Fibroblast of lung (primary cell): ENCODE measurements at regions not wholly inside any gene's neighbourhood (a gene's known extent, or its start where the extent isn't known, plus 50 kb on each side); places are given as distances from the start of the nearest gene placed in this dataset.
A peak's percentile ranks its signal among the peaks of the same experiment; 100 is the strongest.

Experiments
- DNase-seq, 2 donors: peaks; one replicate each; pipeline versions ENCODE4 v3.0.0 to v3.0.0-alpha.2; 2010; ENCODE audit warnings: low read depth in 2 of 2
- H2AFZ ChIP-seq: 2 replicates; pipeline ENCODE4 v1.5.1; 2012; ENCODE audit warnings: low read length, control low read depth, inconsistent platforms
- H3K27ac ChIP-seq: 2 replicates; pipeline ENCODE4 v1.5.1; 2011; ENCODE audit warnings: low read length, control low read depth; ENCODE audit not compliant: insufficient read depth
- H3K27me3 ChIP-seq: 2 replicates; pipeline ENCODE4 v1.5.1; 2011; ENCODE audit warnings: mild to moderate bottlenecking, low read length; ENCODE audit not compliant: control insufficient read depth, insufficient read depth
- H3K36me3 ChIP-seq: 2 replicates; pipeline ENCODE4 v1.5.1; 2011; ENCODE audit warnings: low read length; ENCODE audit not compliant: control insufficient read depth, insufficient read depth
- H3K4me1 ChIP-seq: 2 replicates; pipeline ENCODE4 v1.5.1; 2011; ENCODE audit warnings: low read length; ENCODE audit not compliant: control insufficient read depth, insufficient read depth; ENCODE audit errors: extremely low read depth
- H3K4me2 ChIP-seq: 2 replicates; pipeline ENCODE4 v1.5.1; 2011; ENCODE audit warnings: low read length, control low read depth; ENCODE audit not compliant: insufficient read depth; ENCODE audit errors: extremely low read depth
- H3K4me3 ChIP-seq, 4 experiments: fragments of 200-600 bp in 1 of 4; sonication (generic) in 1 of 4; replicated peaks in 1 of 4; 2 replicates each; pipeline ENCODE4 v1.5.1; 2011 to 2016; ENCODE audit warnings: low read length in 4 of 4, low read depth in 3 of 4, mild to moderate bottlenecking in 3 of 4, control low read depth in 2 of 4, inconsistent platforms in 1 of 4, mixed read lengths in 1 of 4; ENCODE audit not compliant: insufficient read depth in 1 of 4; ENCODE audit errors: control extremely low read depth in 1 of 4
- H3K79me2 ChIP-seq: 2 replicates; pipeline ENCODE4 v1.5.1; 2012; ENCODE audit warnings: mild to moderate bottlenecking, low read length, inconsistent platforms; ENCODE audit not compliant: control insufficient read depth, insufficient read depth
- H3K9ac ChIP-seq: 2 replicates; pipeline ENCODE4 v1.5.1; 2011; ENCODE audit warnings: mild to moderate bottlenecking, low read length, control low read depth; ENCODE audit not compliant: insufficient read depth
- H3K9me3 ChIP-seq: 2 replicates; pipeline ENCODE4 v1.5.1; 2012; ENCODE audit warnings: low read depth, low read length; ENCODE audit not compliant: control insufficient read depth, insufficient read depth
- H4K20me1 ChIP-seq: 2 replicates; pipeline ENCODE4 v1.5.1; 2011; ENCODE audit warnings: low read length; ENCODE audit not compliant: control insufficient read depth, insufficient read depth; ENCODE audit errors: extremely low read depth
- EZH2 ChIP-seq: IDR thresholded peaks from 2 replicates; pipeline ENCODE4 v1.5.1; 2012; ENCODE audit warnings: low read length, control low read depth, mild to moderate bottlenecking; ENCODE audit errors: missing control alignments
- TF ChIP-seq, protein P1 (sequence below), 2 donors: IDR thresholded peaks in 1 of 2; conservative IDR thresholded peaks in 1 of 2; 1 replicate in 1 of 2; 2 replicates in 1 of 2; pipeline ENCODE4 v1.5.1; 2011 to 2012; ENCODE audit warnings: low read length in 2 of 2, control low read depth in 1 of 2, inconsistent platforms in 1 of 2, low read depth in 1 of 2, mild to moderate bottlenecking in 1 of 2

DNA sequence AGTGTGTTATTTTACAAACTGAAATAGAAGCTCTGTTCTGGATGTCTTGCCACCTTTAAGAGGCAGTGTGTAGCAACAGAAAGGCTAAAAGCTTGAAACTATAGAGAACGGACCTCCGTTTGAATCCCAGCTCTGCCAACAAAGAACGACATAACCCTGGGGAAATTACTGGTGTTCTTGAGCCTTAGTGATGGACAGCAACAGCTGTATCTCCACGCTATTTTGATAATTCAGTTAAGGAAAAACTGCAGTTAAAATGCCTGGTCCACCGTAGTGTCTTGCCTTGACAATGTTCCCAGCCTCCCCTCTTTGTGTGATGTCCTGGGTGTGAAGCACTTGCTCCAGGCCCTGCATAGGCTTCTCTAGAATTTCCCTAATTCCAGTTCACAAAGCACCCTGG is 256.8 kb upstream of the HS3ST1 start:
- Histone ChIP-seq H3K79me2 (no peaks in the 10 kb centered on the region), H2AFZ (no peak overlapping the region), H3K4me3 (no peak overlapping the region), H3K27me3 (no peaks in the 10 kb centered on the region), H4K20me1 (no peaks in the 10 kb centered on the region), H3K4me2 (no peak overlapping the region), H3K27ac (no peak overlapping the region), H3K4me1 (no peaks in the 10 kb centered on the region), H3K9ac (no peak overlapping the region), H3K36me3 (no peaks in the 10 kb centered on the region), H3K9me3 (no peaks in the 10 kb centered on the region)
- no peak for DNase-seq
- TF ChIP-seq, protein P1, sequence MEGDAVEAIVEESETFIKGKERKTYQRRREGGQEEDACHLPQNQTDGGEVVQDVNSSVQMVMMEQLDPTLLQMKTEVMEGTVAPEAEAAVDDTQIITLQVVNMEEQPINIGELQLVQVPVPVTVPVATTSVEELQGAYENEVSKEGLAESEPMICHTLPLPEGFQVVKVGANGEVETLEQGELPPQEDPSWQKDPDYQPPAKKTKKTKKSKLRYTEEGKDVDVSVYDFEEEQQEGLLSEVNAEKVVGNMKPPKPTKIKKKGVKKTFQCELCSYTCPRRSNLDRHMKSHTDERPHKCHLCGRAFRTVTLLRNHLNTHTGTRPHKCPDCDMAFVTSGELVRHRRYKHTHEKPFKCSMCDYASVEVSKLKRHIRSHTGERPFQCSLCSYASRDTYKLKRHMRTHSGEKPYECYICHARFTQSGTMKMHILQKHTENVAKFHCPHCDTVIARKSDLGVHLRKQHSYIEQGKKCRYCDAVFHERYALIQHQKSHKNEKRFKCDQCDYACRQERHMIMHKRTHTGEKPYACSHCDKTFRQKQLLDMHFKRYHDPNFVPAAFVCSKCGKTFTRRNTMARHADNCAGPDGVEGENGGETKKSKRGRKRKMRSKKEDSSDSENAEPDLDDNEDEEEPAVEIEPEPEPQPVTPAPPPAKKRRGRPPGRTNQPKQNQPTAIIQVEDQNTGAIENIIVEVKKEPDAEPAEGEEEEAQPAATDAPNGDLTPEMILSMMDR (conservative IDR thresholded peaks at IDR 0.05 in 1 of 2, IDR thresholded peaks at IDR 0.05 in 1 of 2; ENCODE audit: low read depth in 1 of 2, low read length in 2 of 2): no peak
- no peak for TF ChIP-seq EZH2

DNA sequence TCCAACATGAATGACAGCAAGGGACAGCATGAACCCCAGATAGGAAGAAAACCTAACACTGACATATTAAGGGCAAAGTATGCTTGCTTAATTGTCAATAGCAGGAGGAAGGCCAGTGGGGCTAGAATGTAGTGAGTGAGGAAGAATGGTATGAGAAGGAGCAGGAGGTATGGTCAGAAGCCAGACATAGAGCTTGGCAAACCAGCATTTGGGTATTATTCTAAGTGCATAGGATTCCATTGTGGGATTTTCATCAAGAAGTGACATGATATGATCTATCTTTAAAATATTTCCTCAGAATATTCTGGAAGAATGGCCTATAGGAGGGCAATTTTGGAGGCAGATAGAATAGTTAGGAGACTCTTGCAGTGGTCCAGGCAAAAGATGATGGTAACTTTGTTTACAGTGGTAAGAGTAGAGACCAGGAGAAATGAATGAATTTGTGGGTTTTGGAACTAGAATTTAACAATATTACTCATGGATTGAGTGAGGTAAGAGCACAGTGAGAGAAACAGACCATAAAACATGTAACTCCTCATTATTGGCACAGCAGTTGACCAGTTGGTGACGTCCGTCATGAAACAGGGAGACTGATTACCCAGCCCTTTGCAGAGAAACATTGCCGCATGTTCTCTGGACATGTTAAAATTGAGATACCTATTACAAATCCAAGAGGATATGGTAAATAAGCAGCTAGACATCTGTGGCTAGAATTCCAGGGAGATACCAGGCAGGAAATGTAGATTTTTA is 246.5 kb upstream of the HS3ST1 start:
- DNase-seq: peak in 1 of 2 donors; percentile 21
- Histone ChIP-seq H3K4me2 (no peak overlapping the region), H3K27me3 (no peaks in the 10 kb centered on the region), H3K4me1 (no peaks in the 10 kb centered on the region), H3K4me3 (no peak overlapping the region), H4K20me1 (no peaks in the 10 kb centered on the region), H3K79me2 (no peaks in the 10 kb centered on the region), H3K9ac (no peak overlapping the region), H2AFZ (no peak overlapping the region), H3K9me3 (no peaks in the 10 kb centered on the region), H3K36me3 (no peaks in the 10 kb centered on the region), H3K27ac (no peak overlapping the region)
- TF ChIP-seq EZH2: no peak
- TF ChIP-seq, protein P1 (conservative IDR thresholded peaks at IDR 0.05 in 1 of 2, IDR thresholded peaks at IDR 0.05 in 1 of 2; ENCODE audit: low read depth in 1 of 2, low read length in 2 of 2): no peak

- Histone ChIP-seq H3K27ac (no peak overlapping the region), H2AFZ (no peak overlapping the region), H3K9ac (no peak overlapping the region), H3K4me2 (no peak overlapping the region), H4K20me1 (no peaks in the 10 kb centered on the region), H3K4me3 (no peak overlapping the region), H3K9me3 (no peaks in the 10 kb centered on the region), H3K4me1 (no peaks in the 10 kb centered on the region), H3K79me2 (no peaks in the 10 kb centered on the region), H3K36me3 (no peaks in the 10 kb centered on the region), H3K27me3 (no peaks in the 10 kb centered on the region)
- no peak for DNase-seq
- TF ChIP-seq, protein P1 (conservative IDR thresholded peaks at IDR 0.05 in 1 of 2, IDR thresholded peaks at IDR 0.05 in 1 of 2; ENCODE audit: low read depth in 1 of 2, low read length in 2 of 2): no peak
- no peak for TF ChIP-seq EZH2
Observed at GRCh38 chr4:11670304-11670703, 241.6 kb upstream of the HS3ST1 start.
